ENCODE measurements at regions not wholly inside any gene's neighbourhood (a gene's known extent, or its start where the extent isn't known, plus 50 kb on each side); places are given as distances from the start of the nearest gene placed in this dataset.

DNA sequence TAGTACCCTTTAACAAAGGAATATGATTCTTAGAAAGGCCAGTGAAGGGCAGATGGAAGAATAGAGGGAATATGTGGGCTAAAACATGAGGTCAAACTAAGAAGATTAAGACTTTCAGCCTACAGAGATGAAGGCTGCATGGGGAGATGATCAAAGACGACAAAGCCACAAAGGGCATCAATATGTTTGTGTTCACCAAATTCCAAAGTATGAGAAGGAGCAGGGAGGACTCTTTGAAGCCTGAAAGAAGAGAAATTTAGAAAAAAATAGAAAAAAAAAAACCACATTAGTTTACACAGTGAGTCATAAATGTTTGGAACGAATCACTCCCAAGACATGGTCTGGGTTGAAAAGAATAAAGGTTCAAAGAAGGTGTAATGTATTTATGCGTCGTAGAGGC is 131.8 kb downstream of the NEDD1 start (continued):
- no peak for TF ChIP-seq RELA (CRISPR knock-in tag; IDR thresholded peaks at IDR 0.05; ENCODE audit: borderline replicate concordance)
- TF ChIP-seq, protein P1, sequence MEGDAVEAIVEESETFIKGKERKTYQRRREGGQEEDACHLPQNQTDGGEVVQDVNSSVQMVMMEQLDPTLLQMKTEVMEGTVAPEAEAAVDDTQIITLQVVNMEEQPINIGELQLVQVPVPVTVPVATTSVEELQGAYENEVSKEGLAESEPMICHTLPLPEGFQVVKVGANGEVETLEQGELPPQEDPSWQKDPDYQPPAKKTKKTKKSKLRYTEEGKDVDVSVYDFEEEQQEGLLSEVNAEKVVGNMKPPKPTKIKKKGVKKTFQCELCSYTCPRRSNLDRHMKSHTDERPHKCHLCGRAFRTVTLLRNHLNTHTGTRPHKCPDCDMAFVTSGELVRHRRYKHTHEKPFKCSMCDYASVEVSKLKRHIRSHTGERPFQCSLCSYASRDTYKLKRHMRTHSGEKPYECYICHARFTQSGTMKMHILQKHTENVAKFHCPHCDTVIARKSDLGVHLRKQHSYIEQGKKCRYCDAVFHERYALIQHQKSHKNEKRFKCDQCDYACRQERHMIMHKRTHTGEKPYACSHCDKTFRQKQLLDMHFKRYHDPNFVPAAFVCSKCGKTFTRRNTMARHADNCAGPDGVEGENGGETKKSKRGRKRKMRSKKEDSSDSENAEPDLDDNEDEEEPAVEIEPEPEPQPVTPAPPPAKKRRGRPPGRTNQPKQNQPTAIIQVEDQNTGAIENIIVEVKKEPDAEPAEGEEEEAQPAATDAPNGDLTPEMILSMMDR (IDR thresholded peaks at IDR 0.05), result no peak
- TF ChIP-seq ESRRA (CRISPR knock-in tag; IDR thresholded peaks at IDR 0.05; ENCODE audit: borderline replicate concordance), result no peak
- no peak for TF ChIP-seq CDX4 (CRISPR knock-in tag; IDR thresholded peaks at IDR 0.05; ENCODE audit: borderline replicate concordance)
- TF ChIP-seq TP53 (CRISPR knock-in tag; IDR thresholded peaks at IDR 0.05), result no peak

GRCh38 chr12:97046901-97047300 is 139.8 kb downstream of the NEDD1 start:
- Mint-ChIP-seq H3K27ac (no peak overlapping the region), H3K36me3 (no peaks in the 10 kb centered on the region), H3K9me3 (peaks cover 10% of the 10 kb centered on the region), H3K4me1 (peaks cover 28% of the 10 kb centered on the region), H3K4me3 (no peak overlapping the region), H3K27me3 (ENCODE audit: low read depth) (no peaks in the 10 kb centered on the region)
- ATAC-seq (no peak), DNase-seq (ENCODE audit: low spot score) (no peak)
- TF ChIP-seq IRF1 (CRISPR knock-in tag; IDR thresholded peaks at IDR 0.05), result no peak
- no peak for TF ChIP-seq FOXP1 (CRISPR knock-in tag; IDR thresholded peaks at IDR 0.05; ENCODE audit: borderline replicate concordance)
- TF ChIP-seq PREB (CRISPR knock-in tag; IDR thresholded peaks at IDR 0.05; ENCODE audit: borderline replicate concordance), result no peak
- TF ChIP-seq, protein P2, sequence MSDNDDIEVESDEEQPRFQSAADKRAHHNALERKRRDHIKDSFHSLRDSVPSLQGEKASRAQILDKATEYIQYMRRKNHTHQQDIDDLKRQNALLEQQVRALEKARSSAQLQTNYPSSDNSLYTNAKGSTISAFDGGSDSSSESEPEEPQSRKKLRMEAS (CRISPR knock-in tag; IDR thresholded peaks at IDR 0.05), result no peak
- no peak for TF ChIP-seq NFYB (CRISPR knock-in tag; conservative IDR thresholded peaks at IDR 0.05; ENCODE audit: low read depth)
- TF ChIP-seq, protein P3, sequence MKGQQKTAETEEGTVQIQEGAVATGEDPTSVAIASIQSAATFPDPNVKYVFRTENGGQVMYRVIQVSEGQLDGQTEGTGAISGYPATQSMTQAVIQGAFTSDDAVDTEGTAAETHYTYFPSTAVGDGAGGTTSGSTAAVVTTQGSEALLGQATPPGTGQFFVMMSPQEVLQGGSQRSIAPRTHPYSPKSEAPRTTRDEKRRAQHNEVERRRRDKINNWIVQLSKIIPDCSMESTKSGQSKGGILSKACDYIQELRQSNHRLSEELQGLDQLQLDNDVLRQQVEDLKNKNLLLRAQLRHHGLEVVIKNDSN (CRISPR knock-in tag; IDR thresholded peaks at IDR 0.05), result no peak
- no peak for TF ChIP-seq FOXP4 (CRISPR knock-in tag; IDR thresholded peaks at IDR 0.05)
- TF ChIP-seq ZBTB43 (CRISPR knock-in tag; IDR thresholded peaks at IDR 0.05), result no peak
- no peak for TF ChIP-seq ZNF121 (CRISPR knock-in tag; IDR thresholded peaks at IDR 0.05)
- TF ChIP-seq USF2 (CRISPR knock-in tag; IDR thresholded peaks at IDR 0.05), result no peak
- TF ChIP-seq, protein P4, sequence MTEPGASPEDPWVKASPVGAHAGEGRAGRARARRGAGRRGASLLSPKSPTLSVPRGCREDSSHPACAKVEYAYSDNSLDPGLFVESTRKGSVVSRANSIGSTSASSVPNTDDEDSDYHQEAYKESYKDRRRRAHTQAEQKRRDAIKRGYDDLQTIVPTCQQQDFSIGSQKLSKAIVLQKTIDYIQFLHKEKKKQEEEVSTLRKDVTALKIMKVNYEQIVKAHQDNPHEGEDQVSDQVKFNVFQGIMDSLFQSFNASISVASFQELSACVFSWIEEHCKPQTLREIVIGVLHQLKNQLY (CRISPR knock-in tag; IDR thresholded peaks at IDR 0.05), result no peak
- TF ChIP-seq JAZF1 (CRISPR knock-in tag; IDR thresholded peaks at IDR 0.05), result no peak
- TF ChIP-seq, protein P5, sequence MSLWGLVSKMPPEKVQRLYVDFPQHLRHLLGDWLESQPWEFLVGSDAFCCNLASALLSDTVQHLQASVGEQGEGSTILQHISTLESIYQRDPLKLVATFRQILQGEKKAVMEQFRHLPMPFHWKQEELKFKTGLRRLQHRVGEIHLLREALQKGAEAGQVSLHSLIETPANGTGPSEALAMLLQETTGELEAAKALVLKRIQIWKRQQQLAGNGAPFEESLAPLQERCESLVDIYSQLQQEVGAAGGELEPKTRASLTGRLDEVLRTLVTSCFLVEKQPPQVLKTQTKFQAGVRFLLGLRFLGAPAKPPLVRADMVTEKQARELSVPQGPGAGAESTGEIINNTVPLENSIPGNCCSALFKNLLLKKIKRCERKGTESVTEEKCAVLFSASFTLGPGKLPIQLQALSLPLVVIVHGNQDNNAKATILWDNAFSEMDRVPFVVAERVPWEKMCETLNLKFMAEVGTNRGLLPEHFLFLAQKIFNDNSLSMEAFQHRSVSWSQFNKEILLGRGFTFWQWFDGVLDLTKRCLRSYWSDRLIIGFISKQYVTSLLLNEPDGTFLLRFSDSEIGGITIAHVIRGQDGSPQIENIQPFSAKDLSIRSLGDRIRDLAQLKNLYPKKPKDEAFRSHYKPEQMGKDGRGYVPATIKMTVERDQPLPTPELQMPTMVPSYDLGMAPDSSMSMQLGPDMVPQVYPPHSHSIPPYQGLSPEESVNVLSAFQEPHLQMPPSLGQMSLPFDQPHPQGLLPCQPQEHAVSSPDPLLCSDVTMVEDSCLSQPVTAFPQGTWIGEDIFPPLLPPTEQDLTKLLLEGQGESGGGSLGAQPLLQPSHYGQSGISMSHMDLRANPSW (CRISPR knock-in tag; conservative IDR thresholded peaks at IDR 0.05; ENCODE audit: low read depth), result no peak
- no peak for TF ChIP-seq NFE2L1 (CRISPR knock-in tag; IDR thresholded peaks at IDR 0.05)
- no peak for TF ChIP-seq SP1 (CRISPR knock-in tag; conservative IDR thresholded peaks at IDR 0.05)
- TF ChIP-seq CREM (CRISPR knock-in tag; IDR thresholded peaks at IDR 0.05), result no peak
- TF ChIP-seq ELF4 (CRISPR knock-in tag; IDR thresholded peaks at IDR 0.05; ENCODE audit: low read depth), result no peak
- TF ChIP-seq RORB (CRISPR knock-in tag; IDR thresholded peaks at IDR 0.05), result no peak
- TF ChIP-seq ZBTB21 (CRISPR knock-in tag; IDR thresholded peaks at IDR 0.05; ENCODE audit: borderline replicate concordance), result no peak
- POLR2A ChIA-PET, result no interaction called here
- CTCF ChIA-PET, result interaction anchor here (0.6 kb wide), 1 partner anchor 60 kb away, joined by 3 read pairs; no protein-coding TSS in a partner anchor

Data from WTC11 (cell line).